Lower leg skin (tissue), 4 donors: ENCODE measurements at regions not wholly inside any gene's neighbourhood (a gene's known extent, or its start where the extent isn't known, plus 50 kb on each side); places are given as distances from the start of the nearest gene placed in this dataset.

Source experiments
- DNase-seq, 2 donors: peaks; one replicate each; pipeline ENCODE4 v3.0.0-alpha.2; 2019; ENCODE audit warnings: low spot score in 2 of 2
- H3K4me3 ChIP-seq: fragments of 200-600 bp; sonication (generic); 2 replicates; pipeline ENCODE4 v1.5.1; 2017; ENCODE audit warnings: mild to moderate bottlenecking, low read depth; ENCODE audit not compliant: poor library complexity, severe bottlenecking
- CTCF ChIP-seq, 3 donors: fragments of 450-650 bp; IDR thresholded peaks; one replicate each; pipeline ENCODE4 v1.5.1; 2016; ENCODE audit warnings: antibody characterized with exemption in 3 of 3, mild to moderate bottlenecking in 3 of 3, moderate library complexity in 2 of 3
- POLR2A ChIP-seq, 2 donors: fragments of 450-650 bp; IDR thresholded peaks; one replicate each; pipeline ENCODE4 v1.6.1; 2016 to 2017; ENCODE audit warnings: antibody characterized with exemption in 2 of 2, mild to moderate bottlenecking in 1 of 2, moderate library complexity in 1 of 2
- WGBS, 2 donors: methylation state at CpG; one replicate each; pipeline ENCODE4 v1.1.5; 2018; 5-methylcytosine and 5-hydroxymethylcytosine counted together
- intact Hi-C: fragments of 100-400 bp; cut with DNase I; formaldehyde crosslinking; loops from one replicate; pipeline ENCODE4 v1.15.0; 2023; ENCODE audit warnings: low total_unique reads

GRCh38 chr2:8575038-8575833 lies 106.6 kb upstream of the ID2 start:
- TF ChIP-seq CTCF (IDR thresholded peaks at IDR 0.05) (no peak), POLR2A (IDR thresholded peaks at IDR 0.05) (no peak)
- no peak overlapping the region for H3K4me3 ChIP-seq
- intact Hi-C loops, result no loop called here
- WGBS, 2 donors, result 20 to 21% methylated on average over 19 to 24 of the region's 24 CpGs
- peak in 1 of 2 donors; percentile 85 for DNase-seq

GRCh38 chr2:8575834-8576423 lies 105.9 kb upstream of the ID2 start:
- WGBS, 2 donors, result 58 to 64% methylated on average over 14 of the region's 14 CpGs
- intact Hi-C loops, result no loop called here
- TF ChIP-seq CTCF (IDR thresholded peaks at IDR 0.05) (no peak), POLR2A (IDR thresholded peaks at IDR 0.05) (no peak)
- peak in 1 of 2 donors; percentile 77 for DNase-seq
- H3K4me3 ChIP-seq, result no peak overlapping the region

- intact Hi-C loops, result no loop called here
- no peak overlapping the region for H3K4me3 ChIP-seq
- DNase-seq, result no peak
- 66 to 69% methylated on average over 12 of the region's 12 CpGs for WGBS, 2 donors
- TF ChIP-seq POLR2A (IDR thresholded peaks at IDR 0.05), result no peak
These were observed 105.2 kb upstream of the ID2 start for GRCh38 chr2:8576525-8577167.

- DNase-seq, result peak in 1 of 2 donors; percentile 60
- H3K4me3 ChIP-seq, result no peak overlapping the region
- TF ChIP-seq POLR2A (IDR thresholded peaks at IDR 0.05), result no peak
- no peak for TF ChIP-seq CTCF (IDR thresholded peaks at IDR 0.05)
- intact Hi-C loops, result no loop called here
- WGBS, 2 donors, result 92 to 94% methylated on average over 8 of the region's 8 CpGs
These were observed 104.3 kb upstream of the ID2 start for GRCh38 chr2:8577573-8577972.

- 85 to 88% methylated on average over 19 of the region's 19 CpGs for WGBS, 2 donors
- intact Hi-C loops, result no loop called here
- no peak overlapping the region for H3K4me3 ChIP-seq
- TF ChIP-seq POLR2A (IDR thresholded peaks at IDR 0.05), result no peak
- no peak for TF ChIP-seq CTCF (IDR thresholded peaks at IDR 0.05)
- DNase-seq, result peak in 1 of 2 donors; percentile 60
These were observed 103.3 kb upstream of the ID2 start for GRCh38 chr2:8578335-8579244.
